HG03039 (cell line): ENCODE measurements at regions not wholly inside any gene's neighbourhood (a gene's known extent, or its start where the extent isn't known, plus 50 kb on each side); places are given as distances from the start of the nearest gene placed in this dataset.

ENCODE experiments used
- ATAC-seq: cut with Tn5 transposase; IDR thresholded peaks from one replicate; pipeline ENCODE4 v1.9.1; 2021; ENCODE audit warnings: mild to moderate bottlenecking, moderate library complexity; ENCODE audit not compliant: unreplicated experiment

GRCh38 chr2:128490321-128490720, 171.7 kb upstream of the HS6ST1 start:
- ATAC-seq = no peak

GRCh38 chr2:128490881-128491691, 172.4 kb upstream of the HS6ST1 start:
- ATAC-seq = no peak

- ATAC-seq = no peak
Observed at GRCh38 chr2:128491692-128492244, 173.1 kb upstream of the HS6ST1 start.

- no peak for ATAC-seq
Observed at GRCh38 chr2:128492966-128493811, 174.5 kb upstream of the HS6ST1 start.

- ATAC-seq = no peak
Observed at GRCh38 chr2:128493880-128494279, 175.2 kb upstream of the HS6ST1 start.

- no peak for ATAC-seq
Observed at GRCh38 chr2:128494307-128494639, 175.6 kb upstream of the HS6ST1 start.

- no peak for ATAC-seq
Observed at GRCh38 chr2:128494640-128495321, 176.1 kb upstream of the HS6ST1 start.

GRCh38 chr2:128495996-128496547, 177.4 kb upstream of the HS6ST1 start:
- no peak for ATAC-seq

GRCh38 chr2:128496700-128497099, 178.0 kb upstream of the HS6ST1 start:
- no peak for ATAC-seq

- ATAC-seq = no peak
Observed at GRCh38 chr2:128497461-128497860, 178.8 kb upstream of the HS6ST1 start.

- ATAC-seq = no peak
Observed at GRCh38 chr2:128498086-128498485, 179.4 kb upstream of the HS6ST1 start.

GRCh38 chr2:128498589-128498988, 179.9 kb upstream of the HS6ST1 start:
- no peak for ATAC-seq

- no peak for ATAC-seq
Observed at GRCh38 chr2:128499367-128500137, 180.9 kb upstream of the HS6ST1 start.

GRCh38 chr2:128500138-128500800, 181.6 kb upstream of the HS6ST1 start:
- no peak for ATAC-seq

GRCh38 chr2:128501006-128501690, 182.5 kb upstream of the HS6ST1 start:
- no peak for ATAC-seq

GRCh38 chr2:128501700-128502099, 183.0 kb upstream of the HS6ST1 start:
- ATAC-seq = no peak

- ATAC-seq = no peak
Observed at GRCh38 chr2:128502200-128502599, 183.5 kb upstream of the HS6ST1 start.

GRCh38 chr2:128502638-128503246, 184.1 kb upstream of the HS6ST1 start:
- no peak for ATAC-seq
